WTC11 (cell line): ENCODE measurements at regions not wholly inside any gene's neighbourhood (a gene's known extent, or its start where the extent isn't known, plus 50 kb on each side); places are given as distances from the start of the nearest gene placed in this dataset.

ENCODE experiments used
- ATAC-seq: fragments of 200-7000 bp; cut with Tn5 transposase; 2 replicates; pipeline ENCODE4 v1.10.0; 2021; ENCODE audit warnings: mild to moderate bottlenecking, moderate library complexity
- CTCF ChIA-PET: fragments of 300-600 bp; sonication (Branson Sonifier 250); formaldehyde crosslinking; loops from one replicate; lab custom pipeline; 2021; ENCODE audit warnings: antibody characterized with exemption; lab: Charles Lee
- POLR2A ChIA-PET: fragments of 350-600 bp; sonication (Branson Sonifier 250); formaldehyde crosslinking; loops from one replicate; lab custom pipeline; 2021; ENCODE audit warnings: antibody characterized with exemption; lab: Charles Lee
- DNase-seq: peaks from one replicate; pipeline ENCODE4 v3.0.0; 2021; ENCODE audit warnings: low spot score
- H3K27ac Mint-ChIP-seq: 2 replicates; pipeline ENCODE4 v1.8.0; 2021; ENCODE audit warnings: mixed read lengths
- H3K27me3 Mint-ChIP-seq: 2 replicates; pipeline ENCODE4 v1.8.0; 2021; ENCODE audit warnings: low read depth, mild to moderate bottlenecking, moderate library complexity, mixed read lengths
- H3K36me3 Mint-ChIP-seq: 2 replicates; pipeline ENCODE4 v1.8.0; 2021; ENCODE audit warnings: mixed read lengths
- H3K4me1 Mint-ChIP-seq: 2 replicates; pipeline ENCODE4 v1.8.0; 2022; ENCODE audit warnings: mixed read lengths
- H3K4me3 Mint-ChIP-seq: 2 replicates; pipeline ENCODE4 v1.8.0; 2021; ENCODE audit warnings: mild to moderate bottlenecking, moderate library complexity, mixed read lengths
- H3K9me3 Mint-ChIP-seq: 2 replicates; pipeline ENCODE4 v1.8.0; 2021; ENCODE audit warnings: mixed read lengths
- CDX4 ChIP-seq: fragments of 250-450 bp; sonication (Bioruptor Pico); IDR thresholded peaks from 2 replicates; pipeline ENCODE4 v1.9.0; 2021; ENCODE audit warnings: moderate library complexity, mild to moderate bottlenecking, inconsistent platforms, borderline replicate concordance
- CREB1 ChIP-seq: sonication (generic); formaldehyde crosslinking; IDR thresholded peaks from 2 replicates; pipeline ENCODE4 v1.8.0; 2023; ENCODE audit warnings: mild to moderate bottlenecking, missing genetic modification reagents
- ETV6 ChIP-seq: sonication (generic); formaldehyde crosslinking; IDR thresholded peaks from 2 replicates; pipeline ENCODE4 v1.8.1; 2022; ENCODE audit warnings: mild to moderate bottlenecking, missing genetic modification reagents
- GRHL2 ChIP-seq: fragments of 250-450 bp; sonication (Bioruptor Pico); IDR thresholded peaks from 2 replicates; pipeline ENCODE4 v1.8.0; 2022; ENCODE audit warnings: mild to moderate bottlenecking, moderate library complexity; ENCODE audit not compliant: insufficient replicate concordance, severe bottlenecking
- IRF1 ChIP-seq: sonication (generic); formaldehyde crosslinking; IDR thresholded peaks from 2 replicates; pipeline ENCODE4 v1.8.0; 2023; ENCODE audit warnings: missing genetic modification reagents
- JUN ChIP-seq: sonication (generic); formaldehyde crosslinking; IDR thresholded peaks from 2 replicates; pipeline ENCODE4 v1.8.0; 2023; ENCODE audit warnings: mild to moderate bottlenecking, missing genetic modification reagents
- OVOL2 ChIP-seq: fragments of 250-450 bp; sonication (Bioruptor Pico); IDR thresholded peaks from 2 replicates; pipeline ENCODE4 v1.9.0; 2021; ENCODE audit warnings: mild to moderate bottlenecking, borderline replicate concordance
- SMAD3 ChIP-seq: sonication (generic); formaldehyde crosslinking; IDR thresholded peaks from 2 replicates; pipeline ENCODE4 v1.8.0; 2022; ENCODE audit warnings: missing genetic modification reagents, mild to moderate bottlenecking, borderline replicate concordance
- SMAD4 ChIP-seq: sonication (generic); formaldehyde crosslinking; IDR thresholded peaks from 2 replicates; pipeline ENCODE4 v1.8.0; 2022; ENCODE audit warnings: mild to moderate bottlenecking, missing genetic modification reagents
- TEAD1 ChIP-seq: sonication (generic); formaldehyde crosslinking; IDR thresholded peaks from 2 replicates; pipeline ENCODE4 v1.8.0; 2022; ENCODE audit warnings: mild to moderate bottlenecking, missing genetic modification reagents
- TEAD4 ChIP-seq: sonication (generic); formaldehyde crosslinking; IDR thresholded peaks from 2 replicates; pipeline ENCODE4 v1.8.0; 2022; ENCODE audit warnings: mild to moderate bottlenecking, missing genetic modification reagents
- USF1 ChIP-seq: sonication (generic); formaldehyde crosslinking; IDR thresholded peaks from 2 replicates; pipeline ENCODE4 v1.8.0; 2022; ENCODE audit warnings: mild to moderate bottlenecking, missing genetic modification reagents
- ZNF671 ChIP-seq: fragments of 250-450 bp; sonication (Bioruptor Pico); IDR thresholded peaks from 2 replicates; pipeline ENCODE4 v1.8.0; 2021; ENCODE audit warnings: mild to moderate bottlenecking
- TF ChIP-seq, protein P1 (sequence below): sonication (generic); formaldehyde crosslinking; IDR thresholded peaks from 2 replicates; pipeline ENCODE4 v1.8.0; 2022; ENCODE audit warnings: missing genetic modification reagents
- TF ChIP-seq, protein P2 (sequence below): fragments of 250-450 bp; sonication (Bioruptor Pico); IDR thresholded peaks from 2 replicates; pipeline ENCODE4 v1.9.0; 2021; ENCODE audit warnings: mild to moderate bottlenecking
- TF ChIP-seq, protein P3 (sequence below): sonication (generic); formaldehyde crosslinking; IDR thresholded peaks from 2 replicates; pipeline ENCODE4 v1.8.1; 2022; ENCODE audit warnings: low read depth, missing genetic modification reagents, borderline replicate concordance
- TF ChIP-seq, protein P4 (sequence below): sonication (generic); formaldehyde crosslinking; conservative IDR thresholded peaks from 2 replicates; pipeline ENCODE4 v1.8.1; 2023; ENCODE audit warnings: mild to moderate bottlenecking, low read depth, missing genetic modification reagents, moderate library complexity
- TF ChIP-seq, protein P5 (sequence below): fragments of 250-450 bp; sonication (Bioruptor Pico); IDR thresholded peaks from 2 replicates; pipeline ENCODE4 v2.1.2; 2022; ENCODE audit warnings: mild to moderate bottlenecking, moderate library complexity
- TF ChIP-seq, protein P6 (sequence below): sonication (generic); formaldehyde crosslinking; IDR thresholded peaks from 2 replicates; pipeline ENCODE4 v1.8.1; 2023; ENCODE audit warnings: mild to moderate bottlenecking, missing genetic modification reagents, moderate library complexity

DNA sequence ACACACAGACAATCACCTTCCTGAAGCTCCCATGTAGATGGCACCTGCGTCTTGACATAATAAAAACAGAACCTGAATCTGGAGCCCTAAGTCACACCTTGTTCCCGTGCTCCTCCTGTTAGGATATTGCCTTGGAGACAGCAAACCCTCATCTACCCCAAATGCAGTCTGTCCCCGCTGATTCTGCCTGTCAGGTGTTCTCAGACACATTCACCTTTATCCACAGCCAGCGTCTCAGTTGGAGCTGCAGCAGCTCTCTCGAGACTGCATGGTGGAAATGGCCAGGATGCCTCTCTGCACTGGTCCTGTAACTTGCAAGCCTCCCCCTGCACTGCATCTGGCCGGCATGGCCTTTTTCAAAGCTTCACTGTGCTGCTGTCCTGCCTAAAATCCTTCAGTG lies 218.0 kb upstream of the ZNF32 start (continued):
- TF ChIP-seq IRF1 (CRISPR knock-in tag) (no peak), CREB1 (no peak), TEAD1 (CRISPR knock-in tag) (no peak)
- TF ChIP-seq, protein P1, sequence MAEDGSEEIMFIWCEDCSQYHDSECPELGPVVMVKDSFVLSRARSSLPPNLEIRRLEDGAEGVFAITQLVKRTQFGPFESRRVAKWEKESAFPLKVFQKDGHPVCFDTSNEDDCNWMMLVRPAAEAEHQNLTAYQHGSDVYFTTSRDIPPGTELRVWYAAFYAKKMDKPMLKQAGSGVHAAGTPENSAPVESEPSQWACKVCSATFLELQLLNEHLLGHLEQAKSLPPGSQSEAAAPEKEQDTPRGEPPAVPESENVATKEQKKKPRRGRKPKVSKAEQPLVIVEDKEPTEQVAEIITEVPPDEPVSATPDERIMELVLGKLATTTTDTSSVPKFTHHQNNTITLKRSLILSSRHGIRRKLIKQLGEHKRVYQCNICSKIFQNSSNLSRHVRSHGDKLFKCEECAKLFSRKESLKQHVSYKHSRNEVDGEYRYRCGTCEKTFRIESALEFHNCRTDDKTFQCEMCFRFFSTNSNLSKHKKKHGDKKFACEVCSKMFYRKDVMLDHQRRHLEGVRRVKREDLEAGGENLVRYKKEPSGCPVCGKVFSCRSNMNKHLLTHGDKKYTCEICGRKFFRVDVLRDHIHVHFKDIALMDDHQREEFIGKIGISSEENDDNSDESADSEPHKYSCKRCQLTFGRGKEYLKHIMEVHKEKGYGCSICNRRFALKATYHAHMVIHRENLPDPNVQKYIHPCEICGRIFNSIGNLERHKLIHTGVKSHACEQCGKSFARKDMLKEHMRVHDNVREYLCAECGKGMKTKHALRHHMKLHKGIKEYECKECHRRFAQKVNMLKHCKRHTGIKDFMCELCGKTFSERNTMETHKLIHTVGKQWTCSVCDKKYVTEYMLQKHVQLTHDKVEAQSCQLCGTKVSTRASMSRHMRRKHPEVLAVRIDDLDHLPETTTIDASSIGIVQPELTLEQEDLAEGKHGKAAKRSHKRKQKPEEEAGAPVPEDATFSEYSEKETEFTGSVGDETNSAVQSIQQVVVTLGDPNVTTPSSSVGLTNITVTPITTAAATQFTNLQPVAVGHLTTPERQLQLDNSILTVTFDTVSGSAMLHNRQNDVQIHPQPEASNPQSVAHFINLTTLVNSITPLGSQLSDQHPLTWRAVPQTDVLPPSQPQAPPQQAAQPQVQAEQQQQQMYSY (CRISPR knock-in tag): no peak
- TF ChIP-seq, protein P2, sequence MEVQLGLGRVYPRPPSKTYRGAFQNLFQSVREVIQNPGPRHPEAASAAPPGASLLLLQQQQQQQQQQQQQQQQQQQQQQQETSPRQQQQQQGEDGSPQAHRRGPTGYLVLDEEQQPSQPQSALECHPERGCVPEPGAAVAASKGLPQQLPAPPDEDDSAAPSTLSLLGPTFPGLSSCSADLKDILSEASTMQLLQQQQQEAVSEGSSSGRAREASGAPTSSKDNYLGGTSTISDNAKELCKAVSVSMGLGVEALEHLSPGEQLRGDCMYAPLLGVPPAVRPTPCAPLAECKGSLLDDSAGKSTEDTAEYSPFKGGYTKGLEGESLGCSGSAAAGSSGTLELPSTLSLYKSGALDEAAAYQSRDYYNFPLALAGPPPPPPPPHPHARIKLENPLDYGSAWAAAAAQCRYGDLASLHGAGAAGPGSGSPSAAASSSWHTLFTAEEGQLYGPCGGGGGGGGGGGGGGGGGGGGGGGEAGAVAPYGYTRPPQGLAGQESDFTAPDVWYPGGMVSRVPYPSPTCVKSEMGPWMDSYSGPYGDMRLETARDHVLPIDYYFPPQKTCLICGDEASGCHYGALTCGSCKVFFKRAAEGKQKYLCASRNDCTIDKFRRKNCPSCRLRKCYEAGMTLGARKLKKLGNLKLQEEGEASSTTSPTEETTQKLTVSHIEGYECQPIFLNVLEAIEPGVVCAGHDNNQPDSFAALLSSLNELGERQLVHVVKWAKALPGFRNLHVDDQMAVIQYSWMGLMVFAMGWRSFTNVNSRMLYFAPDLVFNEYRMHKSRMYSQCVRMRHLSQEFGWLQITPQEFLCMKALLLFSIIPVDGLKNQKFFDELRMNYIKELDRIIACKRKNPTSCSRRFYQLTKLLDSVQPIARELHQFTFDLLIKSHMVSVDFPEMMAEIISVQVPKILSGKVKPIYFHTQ (CRISPR knock-in tag): no peak

DNA sequence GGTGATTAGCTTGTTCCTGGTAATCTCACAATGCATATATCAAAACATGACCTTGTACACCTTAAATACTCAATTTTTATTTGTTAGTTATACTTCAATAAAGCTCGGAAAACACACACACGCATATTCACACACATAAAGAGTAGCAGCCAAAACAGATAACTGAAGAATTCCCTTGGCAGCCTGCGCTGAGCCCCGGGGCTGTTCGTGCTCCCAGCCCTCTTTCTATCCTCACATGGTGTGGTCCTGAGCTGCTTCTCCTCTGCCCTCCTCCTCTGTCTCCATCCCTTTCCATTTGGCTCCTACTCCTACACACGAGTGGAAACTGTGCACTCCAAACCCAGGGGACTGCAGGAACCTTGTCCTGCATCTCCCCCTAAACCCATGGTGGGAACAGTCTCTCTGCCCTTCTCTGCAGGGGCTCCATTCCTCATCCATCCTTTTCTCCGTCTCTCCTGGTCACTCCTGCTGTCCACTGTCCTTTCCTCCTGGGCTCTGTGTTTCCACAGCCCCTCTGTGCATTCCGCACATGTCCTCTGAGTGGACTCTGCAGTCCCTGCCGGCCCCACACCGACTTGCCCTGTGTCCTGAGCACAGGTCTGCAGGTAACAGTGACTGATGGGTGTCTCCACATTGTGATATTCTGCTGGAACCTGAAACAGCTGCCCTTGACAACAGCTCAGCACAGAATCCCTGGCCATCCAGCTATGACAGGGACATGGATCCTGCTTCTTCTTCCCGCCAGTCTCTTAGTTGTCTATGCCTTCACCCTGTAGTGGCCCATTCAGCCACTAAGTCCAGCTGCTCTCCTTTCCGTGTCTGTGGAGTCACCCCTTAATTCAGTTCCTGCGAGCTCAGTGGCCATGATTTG lies 216.8 kb upstream of the ZNF32 start:
- H3K27me3 Mint-ChIP-seq: no peaks in the 10 kb centered on the region
- no peak for DNase-seq
- TF ChIP-seq TEAD4 (CRISPR knock-in tag): no peak
- TF ChIP-seq ETV6 (CRISPR knock-in tag): no peak
- no peak for TF ChIP-seq JUN
- no peak for TF ChIP-seq TEAD1 (CRISPR knock-in tag)
- TF ChIP-seq, protein P3, sequence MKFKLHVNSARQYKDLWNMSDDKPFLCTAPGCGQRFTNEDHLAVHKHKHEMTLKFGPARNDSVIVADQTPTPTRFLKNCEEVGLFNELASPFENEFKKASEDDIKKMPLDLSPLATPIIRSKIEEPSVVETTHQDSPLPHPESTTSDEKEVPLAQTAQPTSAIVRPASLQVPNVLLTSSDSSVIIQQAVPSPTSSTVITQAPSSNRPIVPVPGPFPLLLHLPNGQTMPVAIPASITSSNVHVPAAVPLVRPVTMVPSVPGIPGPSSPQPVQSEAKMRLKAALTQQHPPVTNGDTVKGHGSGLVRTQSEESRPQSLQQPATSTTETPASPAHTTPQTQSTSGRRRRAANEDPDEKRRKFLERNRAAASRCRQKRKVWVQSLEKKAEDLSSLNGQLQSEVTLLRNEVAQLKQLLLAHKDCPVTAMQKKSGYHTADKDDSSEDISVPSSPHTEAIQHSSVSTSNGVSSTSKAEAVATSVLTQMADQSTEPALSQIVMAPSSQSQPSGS (CRISPR knock-in tag): no peak
- no peak for TF ChIP-seq OVOL2 (CRISPR knock-in tag)
- TF ChIP-seq ZNF671 (CRISPR knock-in tag): no peak
- TF ChIP-seq, protein P4, sequence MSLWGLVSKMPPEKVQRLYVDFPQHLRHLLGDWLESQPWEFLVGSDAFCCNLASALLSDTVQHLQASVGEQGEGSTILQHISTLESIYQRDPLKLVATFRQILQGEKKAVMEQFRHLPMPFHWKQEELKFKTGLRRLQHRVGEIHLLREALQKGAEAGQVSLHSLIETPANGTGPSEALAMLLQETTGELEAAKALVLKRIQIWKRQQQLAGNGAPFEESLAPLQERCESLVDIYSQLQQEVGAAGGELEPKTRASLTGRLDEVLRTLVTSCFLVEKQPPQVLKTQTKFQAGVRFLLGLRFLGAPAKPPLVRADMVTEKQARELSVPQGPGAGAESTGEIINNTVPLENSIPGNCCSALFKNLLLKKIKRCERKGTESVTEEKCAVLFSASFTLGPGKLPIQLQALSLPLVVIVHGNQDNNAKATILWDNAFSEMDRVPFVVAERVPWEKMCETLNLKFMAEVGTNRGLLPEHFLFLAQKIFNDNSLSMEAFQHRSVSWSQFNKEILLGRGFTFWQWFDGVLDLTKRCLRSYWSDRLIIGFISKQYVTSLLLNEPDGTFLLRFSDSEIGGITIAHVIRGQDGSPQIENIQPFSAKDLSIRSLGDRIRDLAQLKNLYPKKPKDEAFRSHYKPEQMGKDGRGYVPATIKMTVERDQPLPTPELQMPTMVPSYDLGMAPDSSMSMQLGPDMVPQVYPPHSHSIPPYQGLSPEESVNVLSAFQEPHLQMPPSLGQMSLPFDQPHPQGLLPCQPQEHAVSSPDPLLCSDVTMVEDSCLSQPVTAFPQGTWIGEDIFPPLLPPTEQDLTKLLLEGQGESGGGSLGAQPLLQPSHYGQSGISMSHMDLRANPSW (CRISPR knock-in tag): no peak
- no peak for TF ChIP-seq SMAD3 (CRISPR knock-in tag)
- TF ChIP-seq USF1: no peak
- TF ChIP-seq SMAD4 (CRISPR knock-in tag): no peak
- TF ChIP-seq, protein P5, sequence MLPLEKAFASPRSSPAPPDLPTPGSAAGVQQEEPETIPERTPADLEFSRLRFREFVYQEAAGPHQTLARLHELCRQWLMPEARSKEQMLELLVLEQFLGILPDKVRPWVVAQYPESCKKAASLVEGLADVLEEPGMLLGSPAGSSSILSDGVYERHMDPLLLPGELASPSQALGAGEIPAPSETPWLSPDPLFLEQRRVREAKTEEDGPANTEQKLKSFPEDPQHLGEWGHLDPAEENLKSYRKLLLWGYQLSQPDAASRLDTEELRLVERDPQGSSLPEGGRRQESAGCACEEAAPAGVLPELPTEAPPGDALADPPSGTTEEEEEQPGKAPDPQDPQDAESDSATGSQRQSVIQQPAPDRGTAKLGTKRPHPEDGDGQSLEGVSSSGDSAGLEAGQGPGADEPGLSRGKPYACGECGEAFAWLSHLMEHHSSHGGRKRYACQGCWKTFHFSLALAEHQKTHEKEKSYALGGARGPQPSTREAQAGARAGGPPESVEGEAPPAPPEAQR (CRISPR knock-in tag): no peak
- TF ChIP-seq, protein P6, sequence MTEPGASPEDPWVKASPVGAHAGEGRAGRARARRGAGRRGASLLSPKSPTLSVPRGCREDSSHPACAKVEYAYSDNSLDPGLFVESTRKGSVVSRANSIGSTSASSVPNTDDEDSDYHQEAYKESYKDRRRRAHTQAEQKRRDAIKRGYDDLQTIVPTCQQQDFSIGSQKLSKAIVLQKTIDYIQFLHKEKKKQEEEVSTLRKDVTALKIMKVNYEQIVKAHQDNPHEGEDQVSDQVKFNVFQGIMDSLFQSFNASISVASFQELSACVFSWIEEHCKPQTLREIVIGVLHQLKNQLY: no peak
- TF ChIP-seq CDX4: no peak
- TF ChIP-seq GRHL2 (CRISPR knock-in tag): no peak
- TF ChIP-seq, all 79 proteins: peak for 0
- ChIA-PET POLR2A (no interaction called here), CTCF (interaction anchor here (0.6 to 2.3 kb wide), 4 partner anchors 176 to 182 kb away, joined by 3 to 9 read pairs (median 4); no protein-coding TSS in a partner anchor)
- Mint-ChIP-seq H3K4me1 (0 out of 2 replicates have a peak, but pooled peaks cover 3% of the 10 kb centered on the region), H3K4me3 (no peak overlapping the region), H3K36me3 (no peaks in the 10 kb centered on the region), H3K9me3 (0 out of 2 replicates have a peak, but pooled peaks cover 3% of the 10 kb centered on the region), H3K27ac (no peak overlapping the region)
- no peak for ATAC-seq
